Ishikawa (cell line): ENCODE measurements at regions not wholly inside any gene's neighbourhood (a gene's known extent, or its start where the extent isn't known, plus 50 kb on each side); places are given as distances from the start of the nearest gene placed in this dataset.

Experiments
- CEBPB ChIP-seq: IDR thresholded peaks from 2 replicates; pipeline ENCODE4 v1.6.1; 2012
- CREB1 ChIP-seq: IDR thresholded peaks from 2 replicates; pipeline ENCODE4 v1.6.1; 2012; ENCODE audit warnings: low read depth
- EGR1 ChIP-seq: IDR thresholded peaks from 2 replicates; pipeline ENCODE4 v1.6.1; 2012
- EP300 ChIP-seq: IDR thresholded peaks from 2 replicates; pipeline ENCODE4 v1.6.1; 2012; ENCODE audit warnings: borderline replicate concordance
- FOXM1 ChIP-seq: IDR thresholded peaks from 2 replicates; pipeline ENCODE4 v1.6.1; 2012; ENCODE audit warnings: low read depth, borderline replicate concordance
- NFIC ChIP-seq: IDR thresholded peaks from 2 replicates; pipeline ENCODE4 v1.6.1; 2012
- RAD21 ChIP-seq: IDR thresholded peaks from 2 replicates; pipeline ENCODE4 v1.6.1; 2012; ENCODE audit warnings: low read depth
- TAF1 ChIP-seq: IDR thresholded peaks from 2 replicates; pipeline ENCODE4 v1.6.1; 2012; ENCODE audit warnings: low read depth, mild to moderate bottlenecking
- TCF12 ChIP-seq: IDR thresholded peaks from 2 replicates; pipeline ENCODE4 v1.6.1; 2012; ENCODE audit warnings: low read depth
- TEAD4 ChIP-seq: IDR thresholded peaks from 2 replicates; pipeline ENCODE4 v1.6.1; 2012
- YY1 ChIP-seq: IDR thresholded peaks from 2 replicates; pipeline ENCODE4 v1.6.1; 2012; ENCODE audit warnings: low read depth
- ZBTB7A ChIP-seq: IDR thresholded peaks from 2 replicates; pipeline ENCODE4 v1.6.1; 2012; ENCODE audit warnings: low read depth
- TF ChIP-seq, protein P1 (sequence below): IDR thresholded peaks from 2 replicates; pipeline ENCODE4 v1.6.1; 2012; ENCODE audit warnings: low read depth, mild to moderate bottlenecking
- TF ChIP-seq, protein P2 (sequence below): IDR thresholded peaks from 2 replicates; pipeline ENCODE4 v1.6.1; 2012

DNA sequence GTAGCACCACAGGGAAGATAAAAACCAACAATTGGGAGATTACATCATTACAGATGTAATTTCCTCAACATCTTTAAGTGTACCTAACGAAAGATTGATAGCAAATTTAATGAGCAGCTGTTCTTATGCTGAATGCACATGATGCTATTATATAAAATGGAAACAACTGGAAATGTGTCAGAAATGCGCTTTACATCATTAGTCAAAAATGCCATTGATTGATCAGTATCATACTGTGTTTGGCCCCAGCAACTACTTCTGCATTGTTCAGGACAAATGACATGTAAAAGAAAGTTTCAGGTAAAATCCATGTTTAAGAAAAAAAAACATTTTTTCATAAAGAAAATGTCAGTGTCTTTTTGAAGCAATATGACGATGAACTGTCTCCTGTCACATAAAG, 625.5 kb upstream of the MIR17HG start:
- TF ChIP-seq, protein P1, sequence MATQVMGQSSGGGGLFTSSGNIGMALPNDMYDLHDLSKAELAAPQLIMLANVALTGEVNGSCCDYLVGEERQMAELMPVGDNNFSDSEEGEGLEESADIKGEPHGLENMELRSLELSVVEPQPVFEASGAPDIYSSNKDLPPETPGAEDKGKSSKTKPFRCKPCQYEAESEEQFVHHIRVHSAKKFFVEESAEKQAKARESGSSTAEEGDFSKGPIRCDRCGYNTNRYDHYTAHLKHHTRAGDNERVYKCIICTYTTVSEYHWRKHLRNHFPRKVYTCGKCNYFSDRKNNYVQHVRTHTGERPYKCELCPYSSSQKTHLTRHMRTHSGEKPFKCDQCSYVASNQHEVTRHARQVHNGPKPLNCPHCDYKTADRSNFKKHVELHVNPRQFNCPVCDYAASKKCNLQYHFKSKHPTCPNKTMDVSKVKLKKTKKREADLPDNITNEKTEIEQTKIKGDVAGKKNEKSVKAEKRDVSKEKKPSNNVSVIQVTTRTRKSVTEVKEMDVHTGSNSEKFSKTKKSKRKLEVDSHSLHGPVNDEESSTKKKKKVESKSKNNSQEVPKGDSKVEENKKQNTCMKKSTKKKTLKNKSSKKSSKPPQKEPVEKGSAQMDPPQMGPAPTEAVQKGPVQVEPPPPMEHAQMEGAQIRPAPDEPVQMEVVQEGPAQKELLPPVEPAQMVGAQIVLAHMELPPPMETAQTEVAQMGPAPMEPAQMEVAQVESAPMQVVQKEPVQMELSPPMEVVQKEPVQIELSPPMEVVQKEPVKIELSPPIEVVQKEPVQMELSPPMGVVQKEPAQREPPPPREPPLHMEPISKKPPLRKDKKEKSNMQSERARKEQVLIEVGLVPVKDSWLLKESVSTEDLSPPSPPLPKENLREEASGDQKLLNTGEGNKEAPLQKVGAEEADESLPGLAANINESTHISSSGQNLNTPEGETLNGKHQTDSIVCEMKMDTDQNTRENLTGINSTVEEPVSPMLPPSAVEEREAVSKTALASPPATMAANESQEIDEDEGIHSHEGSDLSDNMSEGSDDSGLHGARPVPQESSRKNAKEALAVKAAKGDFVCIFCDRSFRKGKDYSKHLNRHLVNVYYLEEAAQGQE = no peak
- TF ChIP-seq RAD21 = no peak
- no peak for TF ChIP-seq YY1
- TF ChIP-seq, protein P2, sequence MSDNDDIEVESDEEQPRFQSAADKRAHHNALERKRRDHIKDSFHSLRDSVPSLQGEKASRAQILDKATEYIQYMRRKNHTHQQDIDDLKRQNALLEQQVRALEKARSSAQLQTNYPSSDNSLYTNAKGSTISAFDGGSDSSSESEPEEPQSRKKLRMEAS = no peak
- no peak for TF ChIP-seq TAF1
- TF ChIP-seq CEBPB = 0 out of 2 replicates have a peak, but pooled peaks have one; percentile 40
- peak; percentile 86 for TF ChIP-seq EP300
- no peak for TF ChIP-seq CREB1
- TF ChIP-seq NFIC = peak; percentile 84
- peak; percentile 87 for TF ChIP-seq FOXM1
- TF ChIP-seq EGR1 = no peak
- TF ChIP-seq TCF12 = peak; percentile 84; the same call in 1 of the 2 replicates
- no peak for TF ChIP-seq ZBTB7A
- TF ChIP-seq TEAD4 = peak; percentile 90
